NCI-H748 (cell line): ENCODE measurements at regions not wholly inside any gene's neighbourhood (a gene's known extent, or its start where the extent isn't known, plus 50 kb on each side); places are given as distances from the start of the nearest gene placed in this dataset.

Experiments
- DNase-seq: peaks from one replicate; lab custom pipeline; 2025; ENCODE audit not compliant: unreplicated experiment; lab: John Stamatoyannopoulos, UW

GRCh38 chr13:22369840-22370239 is 699.0 kb downstream of the FGF9 start:
- no peak for DNase-seq

- no peak for DNase-seq
These were observed 701.4 kb downstream of the FGF9 start for GRCh38 chr13:22372261-22372660.

- DNase-seq: no peak
These were observed 704.3 kb downstream of the FGF9 start for GRCh38 chr13:22375151-22375550.

- no peak for DNase-seq
These were observed 717.0 kb downstream of the FGF9 start for GRCh38 chr13:22387899-22388298.

GRCh38 chr13:22399801-22400420 is 729.0 kb downstream of the FGF9 start:
- DNase-seq: no peak

- DNase-seq: no peak
These were observed 731.8 kb downstream of the FGF9 start for GRCh38 chr13:22402682-22403081.

- no peak for DNase-seq
These were observed 732.3 kb downstream of the FGF9 start for GRCh38 chr13:22403144-22403543.

- no peak for DNase-seq
These were observed 735.0 kb downstream of the FGF9 start for GRCh38 chr13:22405891-22406290.

GRCh38 chr13:22412452-22412851 is 741.6 kb downstream of the FGF9 start:
- DNase-seq: no peak

- DNase-seq: no peak
These were observed 751.1 kb downstream of the FGF9 start for GRCh38 chr13:22422023-22422422.

GRCh38 chr13:22422712-22423111 is 751.8 kb downstream of the FGF9 start:
- no peak for DNase-seq

- DNase-seq: no peak
These were observed 752.4 kb downstream of the FGF9 start for GRCh38 chr13:22423261-22423660.

GRCh38 chr13:22425087-22425486 is 754.2 kb downstream of the FGF9 start:
- DNase-seq: no peak

- DNase-seq: no peak
These were observed 753.7 kb upstream of the SGCG start for GRCh38 chr13:22427066-22427465.

- DNase-seq: no peak
These were observed 753.0 kb upstream of the SGCG start for GRCh38 chr13:22427783-22428182.

GRCh38 chr13:22428188-22428828 is 752.5 kb upstream of the SGCG start:
- no peak for DNase-seq

- DNase-seq: no peak
These were observed 748.1 kb upstream of the SGCG start for GRCh38 chr13:22432690-22433089.

- DNase-seq: no peak
These were observed 733.5 kb upstream of the SGCG start for GRCh38 chr13:22447132-22447886.

- no peak for DNase-seq
These were observed 731.5 kb upstream of the SGCG start for GRCh38 chr13:22449251-22449650.

- DNase-seq: no peak
These were observed 729.4 kb upstream of the SGCG start for GRCh38 chr13:22451327-22451741.

GRCh38 chr13:22454586-22454985 is 726.2 kb upstream of the SGCG start:
- DNase-seq: peak; percentile 29

- no peak for DNase-seq
These were observed 725.7 kb upstream of the SGCG start for GRCh38 chr13:22455036-22455435.
